ENCODE measurements at regions not wholly inside any gene's neighbourhood (a gene's known extent, or its start where the extent isn't known, plus 50 kb on each side); places are given as distances from the start of the nearest gene placed in this dataset.

GRCh38 chr1:172809750-172810149, 150.8 kb downstream of the FASLG start:
- H3K9me3 Mint-ChIP-seq: peaks cover 23% of the 10 kb centered on the region
- peaks cover 9% of the 10 kb centered on the region for H3K4me1 Mint-ChIP-seq
- ATAC-seq (no peak), DNase-seq (no peak)
- H3K27ac Mint-ChIP-seq: no peak overlapping the region
- H3K36me3 Mint-ChIP-seq (ENCODE audit: low read depth): peaks cover 6% of the 10 kb centered on the region
- H3K27me3 Mint-ChIP-seq: no peaks in the 10 kb centered on the region
- no peak overlapping the region for H3K4me3 Mint-ChIP-seq

GRCh38 chr1:172810480-172811175, 151.7 kb downstream of the FASLG start:
- Mint-ChIP-seq H3K4me3 (no peak overlapping the region), H3K27me3 (no peaks in the 10 kb centered on the region), H3K9me3 (peaks cover 31% of the 10 kb centered on the region), H3K36me3 (ENCODE audit: low read depth) (peaks cover 8% of the 10 kb centered on the region), H3K27ac (no peak overlapping the region), H3K4me1 (peaks cover 9% of the 10 kb centered on the region)
- DNase-seq (no peak), ATAC-seq (no peak)

GRCh38 chr1:172811694-172812093, 152.8 kb downstream of the FASLG start:
- Mint-ChIP-seq H3K4me3 (no peak overlapping the region), H3K9me3 (peaks cover 36% of the 10 kb centered on the region), H3K27ac (no peak overlapping the region), H3K36me3 (ENCODE audit: low read depth) (peaks cover 8% of the 10 kb centered on the region), H3K4me1 (peaks cover 17% of the 10 kb centered on the region), H3K27me3 (peaks cover 3% of the 10 kb centered on the region)
- DNase-seq (no peak), ATAC-seq (no peak)

- Mint-ChIP-seq H3K27ac (no peak overlapping the region), H3K4me3 (no peak overlapping the region), H3K4me1 (peaks cover 20% of the 10 kb centered on the region), H3K36me3 (ENCODE audit: low read depth) (peaks cover 8% of the 10 kb centered on the region), H3K27me3 (peaks cover 6% of the 10 kb centered on the region), H3K9me3 (peaks cover 36% of the 10 kb centered on the region)
- ATAC-seq: no peak
- no peak for DNase-seq
Observed at GRCh38 chr1:172812118-172812517, 153.2 kb downstream of the FASLG start.

GRCh38 chr1:172813330-172813729, 154.4 kb downstream of the FASLG start:
- Mint-ChIP-seq H3K27me3 (peaks cover 6% of the 10 kb centered on the region), H3K4me1 (peaks cover 30% of the 10 kb centered on the region), H3K9me3 (peaks cover 31% of the 10 kb centered on the region), H3K36me3 (ENCODE audit: low read depth) (peaks cover 8% of the 10 kb centered on the region), H3K27ac (no peak overlapping the region), H3K4me3 (no peak overlapping the region)
- no peak for ATAC-seq
- no peak for DNase-seq

- ATAC-seq (no peak), DNase-seq (no peak)
- peaks cover 8% of the 10 kb centered on the region for H3K36me3 Mint-ChIP-seq (ENCODE audit: low read depth)
- no peak overlapping the region for H3K4me3 Mint-ChIP-seq
- H3K27ac Mint-ChIP-seq: no peak overlapping the region
- H3K9me3 Mint-ChIP-seq: peaks cover 31% of the 10 kb centered on the region
- peaks cover 6% of the 10 kb centered on the region for H3K27me3 Mint-ChIP-seq
- H3K4me1 Mint-ChIP-seq: peaks cover 41% of the 10 kb centered on the region
Observed at GRCh38 chr1:172814428-172814827, 155.5 kb downstream of the FASLG start.

GRCh38 chr1:172815740-172816139, 156.8 kb downstream of the FASLG start:
- H3K36me3 Mint-ChIP-seq (ENCODE audit: low read depth): peaks cover 8% of the 10 kb centered on the region
- peaks cover 52% of the 10 kb centered on the region for H3K4me1 Mint-ChIP-seq
- ATAC-seq: no peak

GRCh38 chr1:172818841-172819527, 160.1 kb downstream of the FASLG start:
- H3K4me3 Mint-ChIP-seq: peak overlapping the region; percentile 23
- H3K36me3 Mint-ChIP-seq (ENCODE audit: low read depth): peaks cover 4% of the 10 kb centered on the region
- peaks cover 16% of the 10 kb centered on the region for H3K9me3 Mint-ChIP-seq
- peaks cover 48% of the 10 kb centered on the region for H3K4me1 Mint-ChIP-seq
- peaks cover 9% of the 10 kb centered on the region for H3K27me3 Mint-ChIP-seq
- H3K27ac Mint-ChIP-seq: peak overlapping the region; percentile 61
- ATAC-seq (peak; percentile 99), DNase-seq (peak; percentile 58)

More at GRCh38 chr1:172815740-172816139, 156.8 kb downstream of the FASLG start:
- no peak for DNase-seq
- Mint-ChIP-seq H3K9me3 (peaks cover 31% of the 10 kb centered on the region), H3K27me3 (peaks cover 6% of the 10 kb centered on the region), H3K27ac (no peak overlapping the region), H3K4me3 (no peak overlapping the region)

GRCh38 chr1:172820475-172821158, 161.7 kb downstream of the FASLG start:
- no peak overlapping the region for H3K27ac Mint-ChIP-seq
- no peak for ATAC-seq
- no peaks in the 10 kb centered on the region for H3K36me3 Mint-ChIP-seq (ENCODE audit: low read depth)
- no peak overlapping the region for H3K4me3 Mint-ChIP-seq
- H3K9me3 Mint-ChIP-seq: peaks cover 5% of the 10 kb centered on the region
- H3K27me3 Mint-ChIP-seq: peaks cover 9% of the 10 kb centered on the region
- DNase-seq: no peak
- peaks cover 47% of the 10 kb centered on the region for H3K4me1 Mint-ChIP-seq

- Mint-ChIP-seq H3K4me3 (no peak overlapping the region), H3K9me3 (no peaks in the 10 kb centered on the region), H3K27ac (no peak overlapping the region), H3K27me3 (peaks cover 5% of the 10 kb centered on the region), H3K4me1 (peaks cover 39% of the 10 kb centered on the region), H3K36me3 (ENCODE audit: low read depth) (no peaks in the 10 kb centered on the region)
- DNase-seq: no peak
- no peak for ATAC-seq
Observed at GRCh38 chr1:172821609-172822274, 162.8 kb downstream of the FASLG start.

GRCh38 chr1:172822886-172823285, 164.0 kb downstream of the FASLG start:
- ATAC-seq (no peak), DNase-seq (no peak)
- no peak overlapping the region for H3K4me3 Mint-ChIP-seq
- no peaks in the 10 kb centered on the region for H3K36me3 Mint-ChIP-seq (ENCODE audit: low read depth)
- no peaks in the 10 kb centered on the region for H3K9me3 Mint-ChIP-seq
- peaks cover 31% of the 10 kb centered on the region for H3K4me1 Mint-ChIP-seq
- H3K27me3 Mint-ChIP-seq: peaks cover 3% of the 10 kb centered on the region
- no peak overlapping the region for H3K27ac Mint-ChIP-seq

- ATAC-seq (no peak), DNase-seq (no peak)
- no peaks in the 10 kb centered on the region for H3K9me3 Mint-ChIP-seq
- H3K4me1 Mint-ChIP-seq: peaks cover 25% of the 10 kb centered on the region
- no peak overlapping the region for H3K4me3 Mint-ChIP-seq
- H3K27ac Mint-ChIP-seq: no peak overlapping the region
- no peaks in the 10 kb centered on the region for H3K36me3 Mint-ChIP-seq (ENCODE audit: low read depth)
- peaks cover 3% of the 10 kb centered on the region for H3K27me3 Mint-ChIP-seq
Observed at GRCh38 chr1:172823534-172823933, 164.6 kb downstream of the FASLG start.

- no peak overlapping the region for H3K4me3 Mint-ChIP-seq
Observed at GRCh38 chr1:172824209-172824608, 165.3 kb downstream of the FASLG start.

GRCh38 chr1:172826096-172826741, 167.3 kb downstream of the FASLG start:
- no peaks in the 10 kb centered on the region for H3K36me3 Mint-ChIP-seq (ENCODE audit: low read depth)
- ATAC-seq (peak; percentile 36), DNase-seq (no peak)
- H3K4me3 Mint-ChIP-seq: no peak overlapping the region
- no peak overlapping the region for H3K27ac Mint-ChIP-seq
- no peaks in the 10 kb centered on the region for H3K9me3 Mint-ChIP-seq
- peaks cover 4% of the 10 kb centered on the region for H3K4me1 Mint-ChIP-seq
- H3K27me3 Mint-ChIP-seq: peaks cover 12% of the 10 kb centered on the region

More at GRCh38 chr1:172824209-172824608, 165.3 kb downstream of the FASLG start:
- no peaks in the 10 kb centered on the region for H3K9me3 Mint-ChIP-seq
- DNase-seq (no peak), ATAC-seq (no peak)
- peaks cover 18% of the 10 kb centered on the region for H3K4me1 Mint-ChIP-seq
- no peaks in the 10 kb centered on the region for H3K36me3 Mint-ChIP-seq (ENCODE audit: low read depth)
- peaks cover 3% of the 10 kb centered on the region for H3K27me3 Mint-ChIP-seq
- H3K27ac Mint-ChIP-seq: no peak overlapping the region
